ENCODE measurements at regions not wholly inside any gene's neighbourhood (a gene's known extent, or its start where the extent isn't known, plus 50 kb on each side); places are given as distances from the start of the nearest gene placed in this dataset.

GRCh38 chr5:88480801-88481499, 212.3 kb upstream of the TMEM161B start (continued):
- TF ChIP-seq CEBPB (IDR thresholded peaks at IDR 0.05; ENCODE audit: low read depth, low read length): no peak
- no peak for TF ChIP-seq KDM1A (IDR thresholded peaks at IDR 0.05; ENCODE audit: borderline replicate concordance, low read length)
